ENCODE measurements at regions not wholly inside any gene's neighbourhood (a gene's known extent, or its start where the extent isn't known, plus 50 kb on each side); places are given as distances from the start of the nearest gene placed in this dataset.

- dilution Hi-C loops (cut with MboI; ENCODE audit: extremely low pct_ligation_motif_present, low sequenced_read_pairs) (no loop called here), intact Hi-C loops (cut with micrococcal nuclease) (no loop called here)
- no peak overlapping the region for H3K27ac ChIP-seq (ENCODE audit: insufficient read depth, low read depth, low read length)
- DNase-seq (ENCODE audit: low read depth, low spot score): no peak
- no TSS peak for BruUV-seq (replicated peaks)
- H3K36me3 ChIP-seq (ENCODE audit: control insufficient read depth in 2 of 2, extremely low read depth in 1 of 2, insufficient read depth in 2 of 2, low read length in 2 of 2): no peaks in the 10 kb centered on the region
- no peaks in the 10 kb centered on the region for H3K9me1 ChIP-seq (replicated peaks; ENCODE audit: control insufficient read depth, extremely low read depth, insufficient read depth, low read length)
- ChIA-PET CTCF (interaction anchor here (1.3 kb wide), 1 partner anchor 270 kb away, joined by 5 read pairs; no protein-coding TSS in a partner anchor), POLR2A (no interaction called here)
- H3K9me3 ChIP-seq (replicated peaks; ENCODE audit: control insufficient read depth, insufficient read depth, low read length): no peaks in the 10 kb centered on the region
- peaks cover 1 to 2% of the 10 kb centered on the region in 2 experiments for H3K27me3 ChIP-seq (ENCODE audit: control insufficient read depth in 2 of 2, insufficient read depth in 2 of 2, low read length in 2 of 2)
- no peak for TF ChIP-seq MYC (IDR thresholded peaks at IDR 0.05; ENCODE audit: low read depth, low read length)
- no peak for TF ChIP-seq EZH2 (IDR thresholded peaks at IDR 0.05; ENCODE audit: borderline replicate concordance, low read depth, low read length, severe bottlenecking)
- TF ChIP-seq FOS (IDR thresholded peaks at IDR 0.05; ENCODE audit: borderline replicate concordance, insufficient read depth, low read length): no peak
- no peak for TF ChIP-seq GATA2 (IDR thresholded peaks at IDR 0.05; ENCODE audit: insufficient read depth, insufficient read length, low read depth, low read length)
- H4K20me1 ChIP-seq (replicated peaks; ENCODE audit: control insufficient read depth, extremely low read depth, insufficient read depth, low read length): no peaks in the 10 kb centered on the region
- no peak overlapping the region for H2AFZ ChIP-seq (ENCODE audit: low read depth, low read length)
- no peak overlapping the region for H3K4me3 ChIP-seq (replicated peaks in 1 of 3; ENCODE audit: insufficient read depth in 1 of 3, low read depth in 1 of 3, low read length in 3 of 3)
- no peaks in the 10 kb centered on the region for H3K79me2 ChIP-seq (ENCODE audit: control insufficient read depth, insufficient read depth, low read length)
- H3K9ac ChIP-seq (replicated peaks; ENCODE audit: extremely low read depth, insufficient read depth, low read length): no peak overlapping the region
- no peaks in the 10 kb centered on the region for H3K4me1 ChIP-seq (ENCODE audit: control insufficient read depth, extremely low read depth, insufficient read depth, low read length)
- no peak overlapping the region for H3K4me2 ChIP-seq (ENCODE audit: insufficient read depth, low read length)
- FAIRE-seq: no peak
Observed at GRCh38 chr18:32542221-32542798, 71.6 kb upstream of the GAREM1 start.

- no peak overlapping the region for H2AFZ ChIP-seq (ENCODE audit: low read depth, low read length)
- intact Hi-C loops (cut with micrococcal nuclease) (no loop called here), dilution Hi-C loops (cut with MboI; ENCODE audit: extremely low pct_ligation_motif_present, low sequenced_read_pairs) (no loop called here)
- no peaks in the 10 kb centered on the region for H3K27me3 ChIP-seq (ENCODE audit: control insufficient read depth in 2 of 2, insufficient read depth in 2 of 2, low read length in 2 of 2)
- no peaks in the 10 kb centered on the region for H3K4me1 ChIP-seq (ENCODE audit: control insufficient read depth, extremely low read depth, insufficient read depth, low read length)
- H3K9me3 ChIP-seq (replicated peaks; ENCODE audit: control insufficient read depth, insufficient read depth, low read length): no peaks in the 10 kb centered on the region
- FAIRE-seq: no peak
- H3K36me3 ChIP-seq (ENCODE audit: control insufficient read depth in 2 of 2, extremely low read depth in 1 of 2, insufficient read depth in 2 of 2, low read length in 2 of 2): no peaks in the 10 kb centered on the region
- BruUV-seq (replicated peaks): no TSS peak
- POLR2A ChIA-PET: no interaction called here
- no peak overlapping the region for H3K4me3 ChIP-seq (replicated peaks in 1 of 3; ENCODE audit: insufficient read depth in 1 of 3, low read depth in 1 of 3, low read length in 3 of 3)
- no peaks in the 10 kb centered on the region for H3K9me1 ChIP-seq (replicated peaks; ENCODE audit: control insufficient read depth, extremely low read depth, insufficient read depth, low read length)
- CTCF ChIA-PET: interaction anchor here (1.1 kb wide), 1 partner anchor 10 kb away, joined by 3 read pairs; no protein-coding TSS in a partner anchor
- no peaks in the 10 kb centered on the region for H3K79me2 ChIP-seq (ENCODE audit: control insufficient read depth, insufficient read depth, low read length)
- TF ChIP-seq FOS (IDR thresholded peaks at IDR 0.05; ENCODE audit: borderline replicate concordance, insufficient read depth, low read length): no peak
- TF ChIP-seq, protein P1, sequence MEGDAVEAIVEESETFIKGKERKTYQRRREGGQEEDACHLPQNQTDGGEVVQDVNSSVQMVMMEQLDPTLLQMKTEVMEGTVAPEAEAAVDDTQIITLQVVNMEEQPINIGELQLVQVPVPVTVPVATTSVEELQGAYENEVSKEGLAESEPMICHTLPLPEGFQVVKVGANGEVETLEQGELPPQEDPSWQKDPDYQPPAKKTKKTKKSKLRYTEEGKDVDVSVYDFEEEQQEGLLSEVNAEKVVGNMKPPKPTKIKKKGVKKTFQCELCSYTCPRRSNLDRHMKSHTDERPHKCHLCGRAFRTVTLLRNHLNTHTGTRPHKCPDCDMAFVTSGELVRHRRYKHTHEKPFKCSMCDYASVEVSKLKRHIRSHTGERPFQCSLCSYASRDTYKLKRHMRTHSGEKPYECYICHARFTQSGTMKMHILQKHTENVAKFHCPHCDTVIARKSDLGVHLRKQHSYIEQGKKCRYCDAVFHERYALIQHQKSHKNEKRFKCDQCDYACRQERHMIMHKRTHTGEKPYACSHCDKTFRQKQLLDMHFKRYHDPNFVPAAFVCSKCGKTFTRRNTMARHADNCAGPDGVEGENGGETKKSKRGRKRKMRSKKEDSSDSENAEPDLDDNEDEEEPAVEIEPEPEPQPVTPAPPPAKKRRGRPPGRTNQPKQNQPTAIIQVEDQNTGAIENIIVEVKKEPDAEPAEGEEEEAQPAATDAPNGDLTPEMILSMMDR (IDR thresholded peaks at IDR 0.05; ENCODE audit: extremely low read depth in 1 of 2, insufficient read depth in 1 of 2, low read depth in 1 of 2, low read length in 2 of 2): no peak
- no peak for TF ChIP-seq JUN (IDR thresholded peaks at IDR 0.05; ENCODE audit: borderline replicate concordance, insufficient read depth, insufficient read length, low read depth)
- no peak for TF ChIP-seq GATA2 (IDR thresholded peaks at IDR 0.05; ENCODE audit: insufficient read depth, insufficient read length, low read depth, low read length)
- no peak for TF ChIP-seq EZH2 (IDR thresholded peaks at IDR 0.05; ENCODE audit: borderline replicate concordance, low read depth, low read length, severe bottlenecking)
- TF ChIP-seq POLR2AphosphoS5 (IDR thresholded peaks at IDR 0.05; ENCODE audit: insufficient read depth, low read depth, low read length): no peak
- TF ChIP-seq MYC (IDR thresholded peaks at IDR 0.05; ENCODE audit: low read depth, low read length): no peak
- TF ChIP-seq POLR2A (IDR thresholded peaks at IDR 0.05; ENCODE audit: low read depth, low read length): no peak
- TF ChIP-seq, protein P2, sequence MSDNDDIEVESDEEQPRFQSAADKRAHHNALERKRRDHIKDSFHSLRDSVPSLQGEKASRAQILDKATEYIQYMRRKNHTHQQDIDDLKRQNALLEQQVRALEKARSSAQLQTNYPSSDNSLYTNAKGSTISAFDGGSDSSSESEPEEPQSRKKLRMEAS (IDR thresholded peaks at IDR 0.05; ENCODE audit: insufficient read depth, insufficient read length): no peak
- H3K9ac ChIP-seq (replicated peaks; ENCODE audit: extremely low read depth, insufficient read depth, low read length): no peak overlapping the region
- no peak overlapping the region for H3K27ac ChIP-seq (ENCODE audit: insufficient read depth, low read depth, low read length)
- H4K20me1 ChIP-seq (replicated peaks; ENCODE audit: control insufficient read depth, extremely low read depth, insufficient read depth, low read length): no peaks in the 10 kb centered on the region
- no peak overlapping the region for H3K4me2 ChIP-seq (ENCODE audit: insufficient read depth, low read length)
- DNase-seq (ENCODE audit: low read depth, low spot score): no peak
Observed at GRCh38 chr18:32530947-32531651, 60.4 kb upstream of the GAREM1 start.

Data from endothelial cell of umbilical vein (primary cell).